H9 (cell line): ENCODE measurements at regions not wholly inside any gene's neighbourhood (a gene's known extent, or its start where the extent isn't known, plus 50 kb on each side); places are given as distances from the start of the nearest gene placed in this dataset.

ENCODE experiments used
- DNase-seq: peaks from one replicate; pipeline ENCODE4 v3.0.0-alpha.2; 2017
- H2AFZ ChIP-seq: one replicate; pipeline ENCODE4 v1.6.1; 2013; ENCODE audit warnings: mild to moderate bottlenecking, low read length, control low read depth, moderate library complexity
- H2AK5ac ChIP-seq: 2 replicates; pipeline ENCODE4 v1.6.1; 2013; ENCODE audit warnings: low read length, control low read depth, mixed read lengths; ENCODE audit not compliant: insufficient read length
- H2BK120ac ChIP-seq: one replicate; pipeline ENCODE4 v1.6.1; 2013; ENCODE audit warnings: low read depth, mild to moderate bottlenecking, low read length, control low read depth, inconsistent platforms; ENCODE audit not compliant: poor library complexity, severe bottlenecking
- H2BK12ac ChIP-seq: 2 replicates; pipeline ENCODE4 v1.6.1; 2013; ENCODE audit warnings: low read length, control low read depth, mixed read lengths, low read depth; ENCODE audit not compliant: insufficient read length
- H2BK15ac ChIP-seq: 2 replicates; pipeline ENCODE4 v1.6.1; 2013; ENCODE audit warnings: low read depth, low read length, control low read depth
- H2BK20ac ChIP-seq: one replicate; pipeline ENCODE4 v1.6.1; 2013; ENCODE audit warnings: low read depth, mild to moderate bottlenecking, low read length, control low read depth, inconsistent platforms; ENCODE audit not compliant: poor library complexity, severe bottlenecking
- H2BK5ac ChIP-seq: 2 replicates; pipeline ENCODE4 v1.6.1; 2013; ENCODE audit warnings: low read length, control low read depth, mixed read lengths; ENCODE audit not compliant: insufficient read length
- H3K14ac ChIP-seq: 2 replicates; pipeline ENCODE4 v1.6.1; 2013; ENCODE audit warnings: low read length, control low read depth; ENCODE audit not compliant: insufficient read depth
- H3K18ac ChIP-seq: 2 replicates; pipeline ENCODE4 v1.6.1; 2013; ENCODE audit warnings: low read depth, mild to moderate bottlenecking, mixed read lengths, low read length, control low read depth; ENCODE audit not compliant: insufficient read length
- H3K23ac ChIP-seq: 2 replicates; pipeline ENCODE4 v1.6.1; 2013; ENCODE audit warnings: low read length, control low read depth, mixed read lengths, low read depth; ENCODE audit not compliant: insufficient read length
- H3K23me2 ChIP-seq: 2 replicates; pipeline ENCODE4 v1.6.1; 2013; ENCODE audit warnings: low read depth, mild to moderate bottlenecking, mixed read lengths, low read length, control low read depth; ENCODE audit not compliant: insufficient read length, poor library complexity, severe bottlenecking
- H3K27ac ChIP-seq: 2 replicates; pipeline ENCODE4 v1.5.1; 2013; ENCODE audit warnings: low read length, control low read depth, mixed read lengths, low read depth; ENCODE audit not compliant: insufficient read length
- H3K27me3 ChIP-seq: 2 replicates; pipeline ENCODE4 v1.6.1; 2013; ENCODE audit warnings: low read length, control low read depth, inconsistent platforms; ENCODE audit not compliant: insufficient read depth
- H3K4ac ChIP-seq: 2 replicates; pipeline ENCODE4 v1.6.1; 2013; ENCODE audit warnings: low read depth, mild to moderate bottlenecking, control low read depth, inconsistent platforms, low read length, moderate library complexity
- H3K4me1 ChIP-seq: 2 replicates; pipeline ENCODE4 v1.6.1; 2013; ENCODE audit warnings: low read length, control low read depth, inconsistent platforms; ENCODE audit not compliant: insufficient read depth
- H3K4me2 ChIP-seq: 2 replicates; pipeline ENCODE4 v1.6.1; 2013; ENCODE audit warnings: low read length, control low read depth, mixed read lengths; ENCODE audit not compliant: insufficient read length, insufficient read depth
- H3K56ac ChIP-seq: 2 replicates; pipeline ENCODE4 v1.6.1; 2013; ENCODE audit warnings: low read depth, mild to moderate bottlenecking, mixed read lengths, low read length, control low read depth; ENCODE audit not compliant: insufficient read length
- H3K79me1 ChIP-seq: 2 replicates; pipeline ENCODE4 v1.6.1; 2013; ENCODE audit warnings: low read depth, mild to moderate bottlenecking, moderate library complexity, low read length, control low read depth, inconsistent platforms; ENCODE audit not compliant: insufficient read depth, poor library complexity, severe bottlenecking
- H3K79me2 ChIP-seq: 2 replicates; pipeline ENCODE4 v1.6.1; 2013; ENCODE audit warnings: low read length, control low read depth, inconsistent platforms; ENCODE audit not compliant: insufficient read depth
- H3K9ac ChIP-seq: 2 replicates; pipeline ENCODE4 v1.6.1; 2013; ENCODE audit warnings: low read length, control low read depth, mixed read lengths; ENCODE audit not compliant: insufficient read length; ENCODE audit errors: extremely low read depth
- H3K9me3 ChIP-seq: one replicate; pipeline ENCODE4 v1.6.1; 2013; ENCODE audit warnings: low read depth, low read length, inconsistent platforms; ENCODE audit not compliant: control insufficient read depth
- H3T11ph ChIP-seq: one replicate; pipeline ENCODE4 v1.6.1; 2013; ENCODE audit warnings: mild to moderate bottlenecking, low read length, control low read depth, inconsistent platforms
- H4K20me1 ChIP-seq: one replicate; pipeline ENCODE4 v1.6.1; 2013; ENCODE audit not compliant: control insufficient read depth, insufficient read length, insufficient read depth
- H4K5ac ChIP-seq: 2 replicates; pipeline ENCODE4 v1.6.1; 2013; ENCODE audit warnings: low read depth, mild to moderate bottlenecking, mixed read lengths, low read length, control low read depth; ENCODE audit not compliant: insufficient read length
- H4K8ac ChIP-seq: replicated peaks from 2 replicates; pipeline ENCODE4 v1.6.1; 2013; ENCODE audit warnings: low read length, control low read depth, mixed read lengths, low read depth; ENCODE audit not compliant: insufficient read length
- H4K91ac ChIP-seq: 2 replicates; pipeline ENCODE4 v1.6.1; 2013; ENCODE audit warnings: low read depth, mild to moderate bottlenecking, moderate library complexity, mixed read lengths, low read length, control low read depth; ENCODE audit not compliant: insufficient read length
- H3K27ac Mint-ChIP-seq, 3 experiments: 2 replicates in 2 of 3; 3 replicates in 1 of 3; pipeline ENCODE4 v1.8.0; 2020 to 2021; ENCODE audit warnings: mixed read lengths in 3 of 3, mild to moderate bottlenecking in 1 of 3, moderate library complexity in 1 of 3
- H3K27me3 Mint-ChIP-seq: 2 replicates; pipeline ENCODE4 v1.8.0; 2021; ENCODE audit warnings: low read depth, mild to moderate bottlenecking, moderate library complexity, mixed read lengths
- H3K36me3 Mint-ChIP-seq, 3 experiments: 2 replicates in 2 of 3; 3 replicates in 1 of 3; pipeline ENCODE4 v1.8.0; 2020 to 2021; ENCODE audit warnings: low read depth in 3 of 3, mixed read lengths in 3 of 3; ENCODE audit not compliant: insufficient read depth in 1 of 3
- H3K4me1 Mint-ChIP-seq, 2 experiments: 2 replicates each; pipeline ENCODE4 v1.8.0; 2020; ENCODE audit warnings: mixed read lengths in 2 of 2
- H3K4me3 Mint-ChIP-seq, 2 experiments: 2 replicates in 1 of 2; 3 replicates in 1 of 2; pipeline ENCODE4 v1.8.0; 2020 to 2021; ENCODE audit warnings: mild to moderate bottlenecking in 2 of 2, mixed read lengths in 2 of 2, moderate library complexity in 1 of 2
- H3K9me3 Mint-ChIP-seq, 2 experiments: 2 replicates in 1 of 2; 3 replicates in 1 of 2; pipeline ENCODE4 v1.8.0; 2020; ENCODE audit warnings: mild to moderate bottlenecking in 2 of 2, mixed read lengths in 2 of 2, moderate library complexity in 1 of 2
- CTCF ChIP-seq: fragments of 200-600 bp; sonication (generic); conservative IDR thresholded peaks from 3 replicates; pipeline ENCODE4 v1.8.0; 2021; ENCODE audit warnings: antibody characterized with exemption, mild to moderate bottlenecking
- WGBS: extraction: QIAGEN DNeasy Blood & Tissue Kit; methylation state at CpG from one replicate; pipeline ENCODE4 v1.1.7; 2013; ENCODE audit warnings: missing lambda C conversion rate, low lambda C conversion rate, mixed read lengths; ENCODE audit not compliant: insufficient read length; ENCODE audit errors: extremely low coverage; 5-methylcytosine and 5-hydroxymethylcytosine counted together

DNA sequence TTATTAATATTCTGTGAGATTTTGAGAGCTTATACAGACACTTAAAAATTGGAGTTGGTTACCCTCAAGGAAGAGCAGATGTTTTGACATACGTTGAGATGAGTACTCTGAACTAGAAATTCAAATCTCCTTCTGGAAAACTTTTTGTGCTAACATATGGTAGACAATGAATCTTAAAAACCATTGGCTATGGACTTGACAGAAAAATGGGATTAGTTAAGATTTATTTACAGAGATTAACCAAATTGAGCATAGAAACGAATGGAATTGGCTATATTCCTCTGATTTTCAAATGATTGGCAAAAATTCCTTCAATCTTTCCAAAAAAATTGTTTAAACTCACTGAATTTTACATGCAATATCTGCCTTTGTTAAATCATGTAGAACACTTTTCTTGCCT lies 1392.9 kb downstream of the BRINP3 start:
- no peak overlapping the region for H2BK120ac ChIP-seq
- no peak for TF ChIP-seq CTCF
- H3T11ph ChIP-seq, result no peak overlapping the region
- H3K79me1 ChIP-seq, result no peaks in the 10 kb centered on the region
- H4K91ac ChIP-seq, result no peak overlapping the region
- H3K9ac ChIP-seq, result no peak overlapping the region
- H3K27ac ChIP-seq, result no peak overlapping the region
- no peak overlapping the region for H2AK5ac ChIP-seq
- no peak overlapping the region for H3K4me2 ChIP-seq
- H4K5ac ChIP-seq, result no peak overlapping the region
- no peak overlapping the region for H3K18ac ChIP-seq
- H2BK12ac ChIP-seq, result no peak overlapping the region
- no peak overlapping the region for H2BK5ac ChIP-seq
- WGBS, result no CpG with 5 or more reads among the region's 2 CpGs
- no peaks in the 10 kb centered on the region for H3K4me1 ChIP-seq
- H3K27me3 Mint-ChIP-seq, result no peaks in the 10 kb centered on the region
- H3K23me2 ChIP-seq, result no peaks in the 10 kb centered on the region
- H3K9me3 ChIP-seq, result no peaks in the 10 kb centered on the region
- H4K8ac ChIP-seq, result no peak overlapping the region
- no peak overlapping the region for H2BK15ac ChIP-seq
- no peak overlapping the region for H3K56ac ChIP-seq
- H3K4me3 Mint-ChIP-seq, result no peak overlapping the region
- H4K20me1 ChIP-seq, result no peaks in the 10 kb centered on the region
- no peak overlapping the region for H2BK20ac ChIP-seq
- H3K4ac ChIP-seq, result no peak overlapping the region
- H3K79me2 ChIP-seq, result no peaks in the 10 kb centered on the region
- H3K4me1 Mint-ChIP-seq, result no peaks in the 10 kb centered on the region
- no peaks in the 10 kb centered on the region for H3K36me3 Mint-ChIP-seq
- H3K23ac ChIP-seq, result no peak overlapping the region
- H2AFZ ChIP-seq, result no peak overlapping the region
- H3K27me3 ChIP-seq, result no peaks in the 10 kb centered on the region
- H3K27ac Mint-ChIP-seq, result no peak overlapping the region
- no peak for DNase-seq
- no peaks in the 10 kb centered on the region for H3K9me3 Mint-ChIP-seq
- no peak overlapping the region for H3K14ac ChIP-seq
